ENCODE measurements at regions not wholly inside any gene's neighbourhood (a gene's known extent, or its start where the extent isn't known, plus 50 kb on each side); places are given as distances from the start of the nearest gene placed in this dataset.
"Not testable (repeated sequence)": the region's sequence is repeated elsewhere in the genome, so short reads cannot be mapped to it uniquely, and the experiment has no call there.

GRCh38 chr2:54030806-54031205 is 60.0 kb upstream of the PSME4 start:
- no peak for DNase-seq

- DNase-seq, result no peak
Observed at GRCh38 chr2:54030396-54030741, 59.6 kb upstream of the PSME4 start.

DNA sequence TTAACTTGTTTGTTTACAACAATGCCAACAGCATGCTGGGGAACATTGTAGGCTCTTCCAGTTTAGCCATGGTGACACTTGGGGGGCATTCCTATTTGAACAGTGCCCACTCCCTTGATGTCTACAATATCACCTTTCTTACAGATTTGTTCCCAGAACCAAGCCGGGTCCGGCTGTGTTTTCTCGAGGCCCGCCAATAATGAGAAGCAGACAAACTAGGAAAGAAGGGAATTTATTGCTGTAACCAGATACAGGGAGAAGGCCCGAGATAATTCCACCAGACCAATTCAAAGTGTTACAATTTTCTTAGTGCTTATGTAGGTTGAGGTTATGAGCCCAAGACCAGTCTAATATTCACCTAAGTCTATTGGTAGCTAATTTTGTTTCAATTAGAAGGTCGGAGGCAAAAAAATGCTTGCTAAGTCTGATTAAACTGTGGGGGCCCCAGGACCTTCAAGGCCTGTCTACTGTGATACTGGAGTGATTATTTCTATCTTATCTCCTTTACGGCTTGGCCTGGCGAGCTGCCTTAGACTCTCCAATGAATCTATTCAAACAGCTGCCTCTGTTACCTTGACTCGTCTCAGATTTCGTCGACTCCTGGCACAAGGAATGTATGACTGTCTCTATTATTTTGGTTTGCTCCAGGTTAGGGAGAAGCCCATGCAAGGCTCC is 59.1 kb upstream of the PSME4 start:
- no peak for DNase-seq

DNA sequence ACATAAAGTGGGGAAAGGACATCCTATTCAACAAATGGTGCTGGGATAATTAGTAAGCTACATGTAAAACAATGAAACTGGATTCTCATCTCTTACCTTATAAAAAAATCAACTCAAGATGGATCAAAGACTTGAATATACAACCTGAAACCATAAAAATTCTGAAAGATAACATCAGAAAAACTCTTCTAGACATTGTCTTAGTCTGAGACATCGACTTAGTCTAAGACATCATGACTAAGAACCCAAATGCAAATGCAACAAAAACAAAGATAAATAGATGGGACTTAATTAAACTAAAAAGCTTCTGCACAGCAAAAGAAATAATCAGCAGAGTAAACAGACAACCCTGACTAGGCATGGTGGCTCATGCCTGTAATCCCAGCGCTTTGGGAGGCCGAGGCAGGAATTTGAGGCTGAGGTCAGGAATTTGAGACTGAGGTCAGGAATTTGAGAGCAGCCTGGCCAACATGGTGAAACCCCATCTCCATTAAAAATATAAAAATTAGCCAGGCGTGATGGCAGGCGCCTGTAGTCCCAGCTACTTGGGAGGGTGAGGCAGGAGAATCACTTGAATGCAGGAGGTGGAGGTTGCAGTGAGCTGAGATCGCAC is 54.8 kb upstream of the PSME4 start:
- not testable (repeated sequence) for DNase-seq

- no peak for DNase-seq
Observed at GRCh38 chr2:54024576-54024975, 53.8 kb upstream of the PSME4 start.

GRCh38 chr2:54021702-54022101 is 50.9 kb upstream of the PSME4 start:
- DNase-seq, result no peak

DNA sequence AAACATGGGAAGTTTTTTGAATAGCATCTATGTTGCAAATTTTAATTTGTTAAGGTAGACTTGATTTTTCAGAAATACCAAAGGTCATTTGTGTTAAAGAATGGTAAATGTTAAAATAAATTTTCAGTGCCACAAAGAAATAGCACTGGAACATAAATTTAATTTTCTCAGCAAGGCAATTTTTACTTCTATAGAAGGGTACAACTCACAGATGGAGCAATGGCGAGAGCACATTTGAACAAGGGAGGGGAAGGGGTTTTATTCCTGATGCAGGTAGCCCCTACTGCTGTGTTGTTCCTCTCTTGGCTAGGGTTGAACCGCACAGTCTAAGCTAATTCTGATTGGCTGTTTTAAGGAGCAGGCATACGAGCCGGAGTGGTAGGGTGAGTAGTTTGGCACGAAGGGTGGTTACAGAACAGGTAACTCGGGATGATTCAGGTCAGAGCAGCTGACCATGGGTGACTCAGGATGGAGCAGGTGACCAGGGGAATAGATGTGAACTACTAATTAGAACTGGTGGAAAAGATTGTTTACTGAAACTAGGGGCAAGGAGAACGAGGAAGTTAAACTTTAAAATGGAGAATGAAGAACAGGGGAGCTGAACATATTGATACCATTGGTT is 50.1 kb upstream of the PSME4 start:
- no peak for DNase-seq
